AG08396 (cell line): ENCODE measurements at regions not wholly inside any gene's neighbourhood (a gene's known extent, or its start where the extent isn't known, plus 50 kb on each side); places are given as distances from the start of the nearest gene placed in this dataset.
"Not testable (repeated sequence)": the region's sequence is repeated elsewhere in the genome, so short reads cannot be mapped to it uniquely, and the experiment has no call there.

Experiments used
- DNase-seq: peaks from one replicate; pipeline ENCODE4 v3.0.0; 2012; ENCODE audit warnings: low spot score, mixed read lengths

DNA sequence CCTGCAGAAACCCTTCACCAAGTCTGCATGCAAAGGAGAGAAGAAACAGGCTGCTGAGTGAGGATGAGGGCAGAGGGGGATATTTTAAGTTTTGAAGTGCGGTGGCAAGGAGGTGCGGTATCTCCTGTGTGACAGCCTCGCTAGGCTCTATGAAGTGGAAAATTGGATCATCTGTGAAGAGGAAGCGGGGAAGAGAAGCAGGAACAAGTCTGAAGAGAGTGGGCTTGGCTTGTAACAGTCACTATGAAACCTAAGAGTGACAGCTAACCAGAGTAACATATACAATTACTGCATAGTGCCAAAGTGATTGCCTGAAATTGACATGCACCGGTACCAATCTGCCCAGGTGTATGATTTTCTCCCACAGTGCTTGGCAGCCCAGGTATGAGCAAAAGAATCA is 287.5 kb upstream of the KLF14 start:
- no peak for DNase-seq

DNA sequence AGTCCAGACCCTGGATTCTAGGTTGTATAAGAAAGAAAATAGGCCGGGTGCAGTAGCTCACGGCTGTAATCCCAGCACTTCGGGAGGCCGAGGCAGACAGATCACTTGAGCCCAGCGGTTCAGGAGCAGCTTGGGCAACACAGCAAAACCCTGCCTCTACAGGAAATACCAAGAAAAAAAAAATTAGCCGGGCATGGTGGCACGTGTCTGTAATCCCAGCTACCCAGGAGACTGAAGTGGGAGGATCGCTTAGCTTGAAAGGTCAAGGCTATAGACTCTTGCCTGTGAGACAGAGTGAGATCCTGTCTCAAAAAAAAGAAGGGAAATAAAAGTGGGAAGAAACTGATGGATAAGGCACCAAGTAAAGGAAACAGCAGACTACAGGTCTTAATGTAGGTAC is 287.9 kb upstream of the KLF14 start:
- no peak for DNase-seq

DNA sequence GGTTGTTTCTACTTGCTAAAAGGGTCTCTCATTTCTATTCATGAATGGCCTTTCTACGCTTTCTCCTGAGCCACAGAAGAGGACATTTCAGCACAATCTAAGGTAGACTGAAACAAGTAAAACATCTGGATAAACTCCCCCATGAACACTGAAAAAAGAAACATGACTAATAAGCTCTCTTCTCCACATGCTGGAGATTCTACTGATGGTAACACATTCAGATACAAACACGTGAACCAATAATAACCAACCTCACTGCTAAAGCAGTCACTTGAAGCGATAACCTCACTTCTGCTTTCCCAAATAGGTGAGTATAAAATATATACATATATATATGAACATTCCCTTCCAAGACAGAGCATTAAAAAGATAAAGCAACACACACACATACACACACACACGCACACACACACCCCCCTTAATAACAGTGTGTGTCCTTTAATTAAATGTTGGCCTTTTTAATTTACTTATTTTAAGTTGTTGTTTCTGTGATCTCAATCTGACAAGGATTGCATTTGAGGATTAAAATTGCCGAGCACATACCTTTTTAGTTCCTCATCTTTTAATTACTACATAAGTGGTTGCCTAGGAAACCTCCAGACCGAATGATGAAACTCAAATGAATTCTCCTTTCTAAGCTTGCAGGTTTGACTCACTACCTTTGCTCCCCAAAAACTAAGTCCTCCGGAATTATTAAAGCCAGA is 292.4 kb upstream of the KLF14 start:
- DNase-seq: no peak

DNA sequence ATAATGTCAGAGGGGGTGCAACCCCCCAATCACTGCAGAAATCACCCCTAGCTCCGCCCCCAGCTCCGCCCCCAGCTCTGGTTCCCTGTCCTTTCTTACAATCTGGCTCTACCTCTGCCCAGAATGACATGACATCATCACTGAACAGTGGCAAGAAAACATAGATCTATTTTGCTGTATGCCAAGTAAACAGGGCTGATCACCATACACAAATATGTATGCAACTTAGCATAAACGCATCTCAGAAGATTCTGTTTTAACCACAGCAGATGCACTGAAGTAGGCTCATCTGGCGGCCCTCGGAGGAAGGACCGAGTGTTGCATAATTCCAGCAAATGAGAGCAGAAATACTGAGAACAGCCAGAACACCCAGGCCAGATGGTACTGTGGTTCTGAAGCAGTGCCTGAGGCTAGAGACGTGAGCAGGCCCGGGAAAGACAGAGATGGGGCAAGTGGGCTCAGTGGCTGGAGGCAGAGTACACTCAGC is 293.3 kb upstream of the KLF14 start:
- peak; percentile 43 for DNase-seq

DNA sequence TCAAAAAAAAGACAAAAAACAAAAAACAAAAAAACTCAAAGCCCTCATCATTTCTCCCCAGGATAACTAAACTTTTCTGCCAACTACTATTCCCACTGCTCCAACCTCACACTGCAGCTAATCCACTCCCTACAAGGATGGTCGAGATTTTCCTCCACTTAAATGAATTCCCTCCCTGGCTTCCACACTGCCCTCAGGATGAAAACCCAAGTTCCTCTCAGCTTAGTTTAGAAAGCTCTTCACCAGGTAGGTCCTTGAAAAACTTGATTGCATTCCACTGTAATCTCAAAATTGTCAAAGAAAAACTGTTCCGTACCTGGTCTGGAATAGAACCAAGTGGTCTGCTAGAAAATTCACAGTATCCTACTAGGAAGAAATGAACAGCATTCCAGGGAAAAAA is 294.3 kb upstream of the KLF14 start:
- no peak for DNase-seq

DNA sequence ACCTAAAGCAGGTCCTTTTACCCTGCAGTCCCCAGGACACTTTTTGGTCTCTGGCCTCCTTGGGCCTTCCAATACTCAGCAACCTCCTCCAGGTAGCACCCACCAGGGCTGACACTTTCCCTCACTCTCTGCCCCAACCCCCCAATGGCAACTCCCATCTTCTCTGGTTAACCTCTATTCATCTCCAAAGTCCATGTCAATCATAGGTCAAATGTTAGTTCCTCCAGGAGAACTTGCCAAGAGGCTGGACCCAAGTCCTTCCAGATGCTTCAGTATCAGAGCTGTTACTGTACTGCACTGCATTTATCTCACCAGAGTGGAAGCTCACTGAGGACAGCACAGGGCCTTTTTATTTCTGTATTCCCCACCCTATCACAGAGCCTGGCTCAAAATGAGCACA is 295.0 kb upstream of the KLF14 start:
- no peak for DNase-seq

DNA sequence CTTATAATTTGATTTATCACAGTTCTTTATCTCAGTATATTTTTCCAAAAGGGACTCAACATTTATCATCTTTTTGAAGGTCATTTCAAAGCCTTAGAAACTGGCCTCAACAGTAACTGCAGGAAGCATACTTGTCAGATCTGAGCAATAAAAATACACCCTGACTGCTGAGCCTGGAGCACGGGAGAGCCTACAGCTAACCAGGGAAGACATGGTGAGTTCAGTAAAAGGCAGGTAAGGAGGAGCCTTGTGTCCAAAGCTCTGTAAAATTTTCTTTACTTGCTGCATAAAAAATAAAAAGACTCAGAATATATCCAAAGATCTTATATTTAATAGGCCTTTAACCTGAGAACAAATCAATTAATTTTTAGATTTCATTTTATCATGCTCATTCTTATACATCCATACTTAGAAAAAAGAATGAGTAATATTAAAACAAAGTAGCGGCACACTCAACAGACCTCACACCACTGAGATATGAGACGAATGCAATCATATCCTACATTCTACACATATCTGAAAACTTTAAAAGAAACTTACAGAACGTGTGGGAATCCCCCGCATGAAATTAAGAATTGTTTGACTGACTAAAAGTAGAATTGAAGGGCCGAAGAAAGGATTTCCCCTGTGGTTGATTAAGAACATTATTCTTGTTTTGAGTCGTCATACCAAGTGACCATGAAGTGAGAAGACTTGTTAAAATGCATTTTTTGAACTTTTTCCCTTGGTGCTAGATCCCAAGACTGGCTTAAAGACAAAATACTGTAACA is 296.4 kb upstream of the MKLN1 start:
- no peak for DNase-seq

DNA sequence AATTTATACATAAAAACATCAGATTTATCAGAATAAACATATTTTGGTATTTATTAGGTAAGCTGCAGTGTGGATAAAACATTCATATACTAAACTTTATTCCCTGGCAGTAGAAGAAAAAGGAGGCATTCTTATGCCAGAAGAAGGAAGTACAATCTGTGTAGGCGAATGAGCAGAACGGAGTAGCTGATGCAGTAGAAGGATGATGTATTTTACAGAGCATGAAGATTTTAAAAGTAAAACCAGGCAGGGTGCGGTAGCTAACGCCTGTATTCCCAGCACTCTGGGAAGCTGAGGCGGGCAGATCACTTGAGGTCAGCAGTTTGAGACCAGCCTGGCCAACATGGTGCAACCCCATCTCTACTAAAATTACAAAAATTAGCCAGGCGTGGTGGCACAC is 294.9 kb upstream of the MKLN1 start:
- no peak for DNase-seq

DNA sequence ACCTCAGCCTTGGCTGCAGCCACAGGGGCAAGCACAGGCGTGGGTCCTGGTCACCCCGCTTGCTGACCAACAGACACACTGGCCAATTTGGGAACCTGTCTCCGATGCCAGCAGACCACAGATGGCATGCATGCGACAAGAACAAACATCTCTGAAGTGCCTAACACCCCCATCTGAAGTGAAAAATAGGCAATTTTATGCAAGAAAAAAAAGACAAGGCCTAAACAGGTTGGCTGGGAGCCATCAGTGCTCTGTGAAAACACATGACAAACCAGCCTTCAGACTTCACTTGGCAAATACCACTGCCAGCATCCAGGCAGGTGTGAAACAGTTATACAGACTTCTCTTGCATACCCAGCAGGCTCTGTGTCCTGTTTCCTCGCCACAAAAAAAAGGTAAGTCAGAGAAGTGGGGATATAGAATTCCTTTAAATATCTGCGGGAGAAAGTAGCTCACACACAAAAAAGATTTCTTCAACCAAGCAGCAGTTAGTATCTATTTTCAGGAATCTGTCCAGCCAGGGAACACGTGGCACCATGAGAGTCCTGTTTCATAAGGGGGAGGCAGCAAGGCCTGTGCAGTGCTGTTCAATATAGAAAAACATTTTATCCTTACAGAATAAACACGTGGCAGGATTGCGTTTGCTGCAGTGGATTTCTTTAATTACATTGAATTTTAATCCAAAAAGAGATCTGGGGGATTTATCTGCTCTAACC is 293.4 kb upstream of the MKLN1 start:
- DNase-seq: no peak

DNA sequence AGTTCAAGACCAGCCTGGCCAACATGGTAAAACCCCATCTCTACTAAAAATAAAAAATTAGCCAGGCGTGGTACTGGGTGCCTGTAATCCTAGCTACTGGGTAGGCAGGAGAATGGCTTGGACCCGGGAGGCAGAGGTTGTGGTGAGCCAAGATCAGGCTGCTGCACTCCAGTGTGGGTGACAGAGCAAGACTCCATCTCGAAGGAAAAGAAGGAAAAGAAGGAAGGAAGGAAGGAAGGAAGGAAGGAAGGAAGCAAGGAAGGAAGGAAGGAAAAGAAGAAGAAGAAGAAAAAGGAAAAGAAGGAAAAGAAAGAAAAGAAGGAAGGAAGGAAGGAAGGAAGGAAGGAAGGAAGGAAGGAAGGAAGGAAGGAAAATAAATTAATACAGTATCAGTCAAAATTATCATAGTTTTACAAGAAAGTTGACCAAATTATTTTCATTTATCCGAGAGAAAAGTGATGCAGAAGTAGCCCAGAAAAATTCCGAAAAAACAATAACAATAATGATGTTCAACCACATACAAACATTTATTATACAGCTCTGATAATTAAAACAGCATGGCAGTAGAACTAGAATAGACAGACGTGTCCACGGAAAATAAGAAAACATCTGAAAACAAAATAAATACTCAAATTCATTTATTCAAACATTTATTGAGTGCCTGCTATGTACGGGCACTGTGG is 292.4 kb upstream of the MKLN1 start:
- no peak for DNase-seq

DNA sequence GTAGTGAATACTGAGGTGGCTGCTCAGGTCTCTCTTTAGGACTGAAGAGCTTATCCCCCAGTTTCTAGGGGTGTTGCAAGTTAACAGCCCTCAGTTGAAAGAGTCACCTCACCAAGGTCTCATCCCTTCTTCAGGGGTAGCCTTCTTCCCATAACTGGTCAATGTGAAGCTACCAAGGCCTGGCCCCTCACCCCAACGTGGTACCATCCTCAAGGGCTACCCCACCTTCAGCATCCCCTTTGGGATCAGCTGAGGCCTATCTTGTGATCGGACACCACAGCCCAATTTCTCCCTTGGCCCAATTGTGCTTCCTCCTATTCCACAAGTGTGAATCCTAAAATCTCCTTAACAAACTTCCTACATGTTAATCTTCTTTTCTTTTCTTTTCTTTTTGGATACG is 289.5 kb upstream of the MKLN1 start:
- DNase-seq: no peak

DNA sequence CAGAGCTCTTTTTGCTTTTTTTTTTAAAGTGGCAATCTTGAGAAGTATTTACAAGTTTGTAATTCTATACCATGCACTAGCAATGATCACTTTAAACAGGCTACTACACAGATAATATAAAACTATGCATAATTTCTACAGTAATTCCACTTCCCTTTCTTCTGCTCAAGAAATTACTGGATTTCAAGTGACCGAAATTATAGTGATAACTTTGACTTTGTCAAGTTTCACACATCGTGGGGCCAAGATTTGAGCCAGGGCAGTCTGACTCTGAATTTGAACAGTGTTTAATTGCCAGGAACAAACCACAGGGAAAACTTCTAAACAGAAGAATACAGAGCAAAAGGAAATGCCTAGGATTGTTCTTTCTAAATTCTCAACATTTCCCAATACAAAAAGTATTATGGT is 288.3 kb upstream of the MKLN1 start:
- DNase-seq: no peak

DNA sequence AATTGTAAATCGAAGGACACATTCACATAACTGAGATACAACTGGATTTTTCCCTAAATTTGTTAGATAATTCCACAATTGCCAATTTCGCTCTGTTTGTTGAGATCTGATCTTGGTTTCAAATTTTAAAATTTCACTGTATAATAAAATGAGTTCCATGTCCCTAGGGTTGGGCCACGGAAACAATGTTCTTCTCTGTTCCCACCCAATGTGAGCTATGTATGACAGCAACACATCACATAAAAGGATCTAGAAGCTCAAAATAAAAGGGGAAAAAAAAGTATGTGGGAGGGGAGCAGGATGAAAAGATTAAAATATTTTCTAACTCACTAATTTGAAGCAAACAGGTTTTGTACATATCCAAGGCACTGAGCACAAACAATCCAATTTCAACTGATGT is 287.8 kb upstream of the MKLN1 start:
- no peak for DNase-seq

DNA sequence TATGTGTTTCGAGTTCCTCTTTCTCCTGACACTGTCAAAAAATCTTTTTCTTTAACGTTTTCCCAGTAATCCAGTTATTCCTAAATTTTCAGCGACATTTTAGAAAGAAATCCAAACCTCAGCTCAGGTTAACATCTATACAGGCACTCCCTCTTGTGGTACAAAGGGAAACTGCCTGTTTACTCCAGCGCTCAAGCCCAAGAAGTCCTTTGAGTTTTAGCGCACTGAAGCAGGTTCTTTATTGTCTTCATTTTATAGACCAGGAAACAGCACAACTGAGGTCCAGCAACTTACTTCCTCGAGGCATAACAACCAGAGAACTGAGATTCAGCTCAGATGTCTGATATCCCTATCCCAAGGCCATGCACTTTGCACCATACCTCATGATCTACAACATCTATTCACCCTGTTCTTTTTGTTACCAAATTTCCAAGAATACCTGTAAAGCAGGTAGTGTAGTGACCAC is 287.2 kb upstream of the MKLN1 start:
- peak; percentile 51 for DNase-seq

DNA sequence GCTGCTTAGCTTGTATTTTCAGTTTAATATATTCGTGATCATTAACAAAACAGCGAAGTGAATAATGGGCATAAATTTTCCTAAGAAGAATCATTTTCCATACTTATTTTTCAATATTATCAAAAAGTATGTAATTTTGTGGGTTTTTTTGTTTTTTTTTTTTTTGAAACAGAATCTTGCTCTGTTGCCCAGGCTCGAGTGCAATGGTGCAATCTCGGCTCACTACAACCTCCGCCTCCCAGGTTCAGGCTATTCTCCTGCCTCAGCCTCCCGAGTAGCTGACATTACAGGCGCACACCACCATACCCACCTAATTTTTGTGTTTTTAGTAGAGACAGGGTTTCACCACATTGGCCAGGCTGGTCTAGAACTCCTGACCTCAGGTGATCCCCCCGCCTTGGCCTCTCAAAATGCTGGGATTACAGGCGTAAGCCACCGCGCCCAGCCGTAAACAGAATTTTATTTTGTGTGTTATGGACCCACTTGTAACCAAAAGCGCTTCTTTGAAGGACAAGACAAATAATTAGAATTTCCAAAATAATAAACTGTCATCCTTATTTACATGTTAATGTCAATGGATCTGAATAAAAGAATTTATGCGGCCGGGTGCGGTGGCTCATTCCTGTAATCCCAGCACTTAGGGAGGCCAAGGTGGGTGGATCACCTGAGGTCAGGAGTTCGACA is 286.5 kb upstream of the MKLN1 start:
- DNase-seq: not testable (repeated sequence)

DNA sequence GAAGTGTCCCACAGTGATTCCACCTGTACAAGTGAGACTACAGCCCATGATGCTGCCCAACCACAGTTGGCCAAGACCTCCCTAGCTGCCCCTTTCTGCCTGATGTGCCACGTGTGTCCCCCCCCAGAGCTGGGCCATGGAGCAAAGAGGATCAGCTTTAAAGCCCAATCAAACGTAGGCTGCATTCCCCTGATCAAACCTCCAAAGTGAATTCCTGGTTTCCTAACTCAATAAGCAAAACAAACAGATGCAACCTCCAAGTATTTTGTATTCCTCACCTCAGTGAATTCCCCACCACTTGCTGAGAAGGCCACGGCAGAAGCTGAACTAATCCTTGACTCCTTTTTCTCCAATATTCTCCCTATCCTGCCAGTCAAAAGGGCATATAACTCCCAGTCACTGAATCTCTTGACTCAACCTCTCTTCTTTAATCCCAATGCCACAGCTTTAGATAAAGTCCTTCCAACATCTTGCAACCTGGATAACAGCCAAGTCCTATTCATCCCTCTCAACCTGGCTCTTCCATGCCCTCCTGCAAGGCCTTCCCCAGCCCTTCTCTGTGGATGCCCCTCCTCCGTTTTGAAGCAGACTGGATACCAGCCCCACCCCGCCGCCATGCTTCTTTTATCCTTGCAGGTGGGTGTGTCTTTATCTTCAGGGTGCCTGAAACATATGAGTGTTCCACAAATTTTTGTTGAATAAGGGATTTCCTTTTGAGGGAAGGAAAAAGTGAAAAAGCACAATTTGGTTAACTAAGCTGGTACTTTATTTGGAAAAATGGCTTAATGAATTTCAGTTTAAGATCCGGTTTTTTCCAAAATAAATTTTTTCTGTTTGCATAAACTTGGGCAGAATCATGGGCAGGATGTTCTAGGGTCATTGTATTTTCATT is 285.2 kb upstream of the MKLN1 start:
- no peak for DNase-seq

DNA sequence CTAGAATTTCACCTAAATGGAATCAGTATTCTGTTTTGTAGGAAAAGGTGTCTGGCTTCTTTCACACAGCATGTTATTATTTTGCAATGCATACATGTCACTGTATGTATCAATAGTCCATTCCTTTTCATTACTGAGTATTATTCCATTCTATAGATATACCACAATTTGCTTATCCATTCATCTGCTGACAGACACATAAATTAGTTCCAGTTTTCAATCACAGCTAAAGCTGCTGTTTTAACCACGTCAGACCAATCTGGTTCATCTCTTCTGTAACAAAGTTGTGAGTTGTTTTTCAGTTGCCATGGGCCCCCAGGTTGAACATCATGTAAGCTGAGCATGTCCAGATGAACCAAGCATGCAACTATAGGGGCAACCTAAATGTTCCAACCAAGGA is 282.1 kb upstream of the MKLN1 start:
- no peak for DNase-seq

DNA sequence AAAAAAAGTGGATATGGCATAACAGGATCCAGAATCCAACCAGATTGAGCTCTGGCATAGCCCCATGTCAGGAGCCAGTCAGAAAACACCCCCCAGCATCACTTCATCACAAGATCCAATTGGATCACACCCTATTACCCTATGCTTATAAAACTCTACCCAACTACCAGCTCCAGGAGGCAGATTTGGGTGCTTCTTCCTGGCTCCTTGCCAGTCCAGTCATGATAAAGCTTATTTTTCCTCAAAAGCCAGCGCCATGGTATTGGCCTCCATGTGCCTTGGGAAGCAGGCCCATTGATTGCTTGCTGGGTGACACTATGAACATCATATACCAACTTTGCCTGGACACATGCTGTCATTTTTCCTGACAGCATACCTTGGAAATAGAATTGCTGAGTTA is 281.4 kb upstream of the MKLN1 start:
- no peak for DNase-seq

DNA sequence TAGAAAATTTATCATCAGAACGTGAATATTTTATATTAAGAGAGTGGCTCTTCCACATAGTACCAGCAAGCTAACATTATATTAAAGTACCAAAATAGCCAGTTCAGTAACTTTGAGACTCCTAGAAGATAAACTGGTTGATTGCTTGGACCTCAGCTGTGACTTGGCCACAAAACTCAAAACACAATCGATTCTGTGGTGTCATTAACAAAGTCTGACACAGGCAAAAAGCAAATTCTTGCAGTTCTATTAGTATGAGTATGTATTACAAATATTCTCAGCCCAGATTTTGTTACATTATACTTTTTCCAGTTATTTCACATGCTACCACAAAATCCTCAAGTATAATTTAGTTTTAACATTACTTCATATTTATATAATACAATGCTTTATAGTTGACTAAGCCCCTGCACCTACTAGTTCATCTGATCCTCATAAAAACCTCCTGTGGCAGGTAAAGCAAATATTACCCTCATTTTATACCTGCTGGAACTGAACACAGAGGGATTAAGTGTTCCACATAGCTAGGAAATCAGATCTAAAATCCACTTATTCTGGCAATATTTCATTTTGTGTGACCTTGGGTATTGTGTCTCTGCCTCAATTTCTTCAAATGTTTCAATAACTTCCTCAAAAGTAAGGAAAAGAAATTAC is 279.9 kb upstream of the MKLN1 start:
- DNase-seq: no peak

DNA sequence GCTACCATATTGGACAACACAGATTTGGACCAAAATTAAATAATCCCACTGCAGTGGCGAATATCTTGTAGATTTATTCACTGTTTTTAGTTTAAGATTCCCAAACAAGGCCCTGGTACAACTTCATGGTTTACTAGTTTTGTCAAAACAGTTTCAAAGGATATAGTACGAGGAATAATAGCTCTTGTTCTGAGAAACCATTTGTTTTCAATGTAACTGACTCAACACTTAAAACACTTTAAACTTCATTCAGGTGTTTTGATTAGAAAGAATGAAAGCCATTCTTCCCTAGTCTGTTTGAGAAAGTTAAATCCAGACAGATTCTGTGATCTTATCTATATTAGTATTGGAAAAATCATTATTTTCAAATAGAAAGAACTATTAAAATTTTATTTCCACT is 276.4 kb upstream of the MKLN1 start:
- no peak for DNase-seq
